ENCODE measurements at regions not wholly inside any gene's neighbourhood (a gene's known extent, or its start where the extent isn't known, plus 50 kb on each side); places are given as distances from the start of the nearest gene placed in this dataset.

- no peak overlapping the region for H3K27ac ChIP-seq (ENCODE audit: insufficient read depth in 1 of 2, low read depth in 1 of 2, low read length in 2 of 2, poor library complexity in 1 of 2, severe bottlenecking in 2 of 2)
- H3K9me3 ChIP-seq (ENCODE audit: control extremely low read depth in 1 of 5, control insufficient read depth in 4 of 5, insufficient read depth in 2 of 5, low read depth in 1 of 5, low read length in 4 of 5) = no peaks in the 10 kb centered on the region
- no peak for DNase-seq
- no peak overlapping the region for H3K4me3 ChIP-seq (ENCODE audit: control insufficient read depth in 1 of 7, extremely low read depth in 1 of 7, insufficient read depth in 4 of 7, low read depth in 2 of 7, low read length in 6 of 7)
- H3K36me3 ChIP-seq (ENCODE audit: control insufficient read depth in 4 of 4, insufficient read depth in 4 of 4, low read length in 3 of 4) = no peaks in the 10 kb centered on the region
- ChIA-PET CTCF (no interaction called here), POLR2A (no interaction called here)
- H3K4me1 ChIP-seq (ENCODE audit: control extremely low read depth in 1 of 4, control insufficient read depth in 4 of 4, insufficient read depth in 4 of 4, low read length in 3 of 4) = no peaks in the 10 kb centered on the region
- WGBS (ENCODE audit: insufficient coverage) = 100% methylated on average over 1 of the region's 1 CpG
- H3K27me3 ChIP-seq (replicated peaks in 2 of 5; ENCODE audit: control insufficient read depth in 4 of 5, insufficient read depth in 5 of 5, low read length in 4 of 5) = peaks cover 0 to 3% (median 0%) of the 10 kb centered on the region in 5 experiments
These were observed 427.7 kb downstream of the METTL4 start for GRCh38 chr18:2143636-2144035.

- ChIA-PET CTCF (no interaction called here), POLR2A (no interaction called here)
- no peaks in the 10 kb centered on the region for H3K9me3 ChIP-seq (ENCODE audit: control extremely low read depth in 1 of 5, control insufficient read depth in 4 of 5, insufficient read depth in 2 of 5, low read depth in 1 of 5, low read length in 4 of 5)
- H3K4me3 ChIP-seq (ENCODE audit: control insufficient read depth in 1 of 7, extremely low read depth in 1 of 7, insufficient read depth in 4 of 7, low read depth in 2 of 7, low read length in 6 of 7) = no peak overlapping the region
- no peaks in the 10 kb centered on the region for H3K36me3 ChIP-seq (ENCODE audit: control insufficient read depth in 4 of 4, insufficient read depth in 4 of 4, low read length in 3 of 4)
- H3K4me1 ChIP-seq (ENCODE audit: control extremely low read depth in 1 of 4, control insufficient read depth in 4 of 4, insufficient read depth in 4 of 4, low read length in 3 of 4) = no peaks in the 10 kb centered on the region
- peaks cover 0 to 4% (median 0%) of the 10 kb centered on the region in 5 experiments for H3K27me3 ChIP-seq (replicated peaks in 2 of 5; ENCODE audit: control insufficient read depth in 4 of 5, insufficient read depth in 5 of 5, low read length in 4 of 5)
- no peak overlapping the region for H3K27ac ChIP-seq (ENCODE audit: insufficient read depth in 1 of 2, low read depth in 1 of 2, low read length in 2 of 2, poor library complexity in 1 of 2, severe bottlenecking in 2 of 2)
- 100% methylated on average over 2 of the region's 3 CpGs for WGBS (ENCODE audit: insufficient coverage)
- no peak for DNase-seq
These were observed 426.5 kb downstream of the METTL4 start for GRCh38 chr18:2144811-2145210.

- CTCF ChIA-PET = no interaction called here
- Histone ChIP-seq H3K36me3 (ENCODE audit: control insufficient read depth in 4 of 4, insufficient read depth in 4 of 4, low read length in 3 of 4) (no peaks in the 10 kb centered on the region), H3K4me1 (ENCODE audit: control extremely low read depth in 1 of 4, control insufficient read depth in 4 of 4, insufficient read depth in 4 of 4, low read length in 3 of 4) (no peaks in the 10 kb centered on the region), H3K27me3 (replicated peaks in 2 of 5; ENCODE audit: control insufficient read depth in 4 of 5, insufficient read depth in 5 of 5, low read length in 4 of 5) (peaks cover 0 to 4% (median 0%) of the 10 kb centered on the region in 5 experiments), H3K27ac (ENCODE audit: insufficient read depth in 1 of 2, low read depth in 1 of 2, low read length in 2 of 2, poor library complexity in 1 of 2, severe bottlenecking in 2 of 2) (no peak overlapping the region), H3K9me3 (ENCODE audit: control extremely low read depth in 1 of 5, control insufficient read depth in 4 of 5, insufficient read depth in 2 of 5, low read depth in 1 of 5, low read length in 4 of 5) (no peaks in the 10 kb centered on the region), H3K4me3 (ENCODE audit: control insufficient read depth in 1 of 7, extremely low read depth in 1 of 7, insufficient read depth in 4 of 7, low read depth in 2 of 7, low read length in 6 of 7) (no peak overlapping the region)
- WGBS (ENCODE audit: insufficient coverage) = 87% methylated on average over 1 of the region's 2 CpGs
- POLR2A ChIA-PET = no interaction called here
- DNase-seq = no peak
These were observed 425.2 kb downstream of the METTL4 start for GRCh38 chr18:2146092-2146491.

GRCh38 chr18:2146754-2147153 lies 424.6 kb downstream of the METTL4 start:
- Histone ChIP-seq H3K27ac (ENCODE audit: insufficient read depth in 1 of 2, low read depth in 1 of 2, low read length in 2 of 2, poor library complexity in 1 of 2, severe bottlenecking in 2 of 2) (no peak overlapping the region), H3K27me3 (replicated peaks in 2 of 5; ENCODE audit: control insufficient read depth in 4 of 5, insufficient read depth in 5 of 5, low read length in 4 of 5) (peaks cover 0 to 4% (median 0%) of the 10 kb centered on the region in 5 experiments), H3K9me3 (ENCODE audit: control extremely low read depth in 1 of 5, control insufficient read depth in 4 of 5, insufficient read depth in 2 of 5, low read depth in 1 of 5, low read length in 4 of 5) (no peaks in the 10 kb centered on the region), H3K36me3 (ENCODE audit: control insufficient read depth in 4 of 4, insufficient read depth in 4 of 4, low read length in 3 of 4) (no peaks in the 10 kb centered on the region), H3K4me3 (ENCODE audit: control insufficient read depth in 1 of 7, extremely low read depth in 1 of 7, insufficient read depth in 4 of 7, low read depth in 2 of 7, low read length in 6 of 7) (no peak overlapping the region), H3K4me1 (ENCODE audit: control extremely low read depth in 1 of 4, control insufficient read depth in 4 of 4, insufficient read depth in 4 of 4, low read length in 3 of 4) (no peaks in the 10 kb centered on the region)
- DNase-seq = no peak
- ChIA-PET CTCF (no interaction called here), POLR2A (no interaction called here)
- WGBS (ENCODE audit: insufficient coverage) = 100% methylated on average over 1 of the region's 2 CpGs

- Histone ChIP-seq H3K4me3 (ENCODE audit: control insufficient read depth in 1 of 7, extremely low read depth in 1 of 7, insufficient read depth in 4 of 7, low read depth in 2 of 7, low read length in 6 of 7) (no peak overlapping the region), H3K36me3 (ENCODE audit: control insufficient read depth in 4 of 4, insufficient read depth in 4 of 4, low read length in 3 of 4) (no peaks in the 10 kb centered on the region), H3K9me3 (ENCODE audit: control extremely low read depth in 1 of 5, control insufficient read depth in 4 of 5, insufficient read depth in 2 of 5, low read depth in 1 of 5, low read length in 4 of 5) (no peaks in the 10 kb centered on the region), H3K27ac (ENCODE audit: insufficient read depth in 1 of 2, low read depth in 1 of 2, low read length in 2 of 2, poor library complexity in 1 of 2, severe bottlenecking in 2 of 2) (no peak overlapping the region), H3K27me3 (replicated peaks in 2 of 5; ENCODE audit: control insufficient read depth in 4 of 5, insufficient read depth in 5 of 5, low read length in 4 of 5) (peaks cover 0 to 4% (median 0%) of the 10 kb centered on the region in 5 experiments), H3K4me1 (ENCODE audit: control extremely low read depth in 1 of 4, control insufficient read depth in 4 of 4, insufficient read depth in 4 of 4, low read length in 3 of 4) (no peaks in the 10 kb centered on the region)
- no peak for DNase-seq
- POLR2A ChIA-PET = no interaction called here
- 100% methylated on average over 3 of the region's 8 CpGs for WGBS (ENCODE audit: insufficient coverage)
- CTCF ChIA-PET = no interaction called here
These were observed 423.7 kb downstream of the METTL4 start for GRCh38 chr18:2147476-2148230.

GRCh38 chr18:2148823-2149222 lies 422.5 kb downstream of the METTL4 start:
- no peaks in the 10 kb centered on the region for H3K9me3 ChIP-seq (ENCODE audit: control extremely low read depth in 1 of 5, control insufficient read depth in 4 of 5, insufficient read depth in 2 of 5, low read depth in 1 of 5, low read length in 4 of 5)
- ChIA-PET POLR2A (no interaction called here), CTCF (no interaction called here)
- no peak overlapping the region for H3K27ac ChIP-seq (ENCODE audit: insufficient read depth in 1 of 2, low read depth in 1 of 2, low read length in 2 of 2, poor library complexity in 1 of 2, severe bottlenecking in 2 of 2)
- no peak overlapping the region for H3K4me3 ChIP-seq (ENCODE audit: control insufficient read depth in 1 of 7, extremely low read depth in 1 of 7, insufficient read depth in 4 of 7, low read depth in 2 of 7, low read length in 6 of 7)
- peaks cover 0 to 4% (median 0%) of the 10 kb centered on the region in 5 experiments for H3K27me3 ChIP-seq (replicated peaks in 2 of 5; ENCODE audit: control insufficient read depth in 4 of 5, insufficient read depth in 5 of 5, low read length in 4 of 5)
- no peaks in the 10 kb centered on the region for H3K36me3 ChIP-seq (ENCODE audit: control insufficient read depth in 4 of 4, insufficient read depth in 4 of 4, low read length in 3 of 4)
- no peaks in the 10 kb centered on the region for H3K4me1 ChIP-seq (ENCODE audit: control extremely low read depth in 1 of 4, control insufficient read depth in 4 of 4, insufficient read depth in 4 of 4, low read length in 3 of 4)
- no peak for DNase-seq
- WGBS (ENCODE audit: insufficient coverage) = 88% methylated on average over 4 of the region's 4 CpGs

GRCh38 chr18:2150566-2150965 lies 420.7 kb downstream of the METTL4 start:
- no CpG with 5 or more reads among the region's 1 CpG for WGBS (ENCODE audit: insufficient coverage)
- peaks cover 0 to 4% (median 0%) of the 10 kb centered on the region in 5 experiments for H3K27me3 ChIP-seq (replicated peaks in 2 of 5; ENCODE audit: control insufficient read depth in 4 of 5, insufficient read depth in 5 of 5, low read length in 4 of 5)
- no peak for DNase-seq
- ChIA-PET CTCF (no interaction called here), POLR2A (no interaction called here)
- no peak overlapping the region for H3K27ac ChIP-seq (ENCODE audit: insufficient read depth in 1 of 2, low read depth in 1 of 2, low read length in 2 of 2, poor library complexity in 1 of 2, severe bottlenecking in 2 of 2)
- no peaks in the 10 kb centered on the region for H3K9me3 ChIP-seq (ENCODE audit: control extremely low read depth in 1 of 5, control insufficient read depth in 4 of 5, insufficient read depth in 2 of 5, low read depth in 1 of 5, low read length in 4 of 5)
- H3K4me3 ChIP-seq (ENCODE audit: control insufficient read depth in 1 of 7, extremely low read depth in 1 of 7, insufficient read depth in 4 of 7, low read depth in 2 of 7, low read length in 6 of 7) = no peak overlapping the region
- no peaks in the 10 kb centered on the region for H3K4me1 ChIP-seq (ENCODE audit: control extremely low read depth in 1 of 4, control insufficient read depth in 4 of 4, insufficient read depth in 4 of 4, low read length in 3 of 4)
- no peaks in the 10 kb centered on the region for H3K36me3 ChIP-seq (ENCODE audit: control insufficient read depth in 4 of 4, insufficient read depth in 4 of 4, low read length in 3 of 4)
